ENCODE measurements at regions not wholly inside any gene's neighbourhood (a gene's known extent, or its start where the extent isn't known, plus 50 kb on each side); places are given as distances from the start of the nearest gene placed in this dataset.
"Not testable (repeated sequence)": the region's sequence is repeated elsewhere in the genome, so short reads cannot be mapped to it uniquely, and the experiment has no call there.

- no peak for DNase-seq (ENCODE audit: low spot score)
These were observed 1569.0 kb downstream of the OLFM4 start for GRCh38 chr13:54597540-54598088.

GRCh38 chr13:54599413-54599812 is 1570.8 kb downstream of the OLFM4 start:
- no peak for DNase-seq (ENCODE audit: low spot score)

- DNase-seq (ENCODE audit: low spot score), result no peak
These were observed 1578.3 kb downstream of the OLFM4 start for GRCh38 chr13:54606944-54607343.

DNA sequence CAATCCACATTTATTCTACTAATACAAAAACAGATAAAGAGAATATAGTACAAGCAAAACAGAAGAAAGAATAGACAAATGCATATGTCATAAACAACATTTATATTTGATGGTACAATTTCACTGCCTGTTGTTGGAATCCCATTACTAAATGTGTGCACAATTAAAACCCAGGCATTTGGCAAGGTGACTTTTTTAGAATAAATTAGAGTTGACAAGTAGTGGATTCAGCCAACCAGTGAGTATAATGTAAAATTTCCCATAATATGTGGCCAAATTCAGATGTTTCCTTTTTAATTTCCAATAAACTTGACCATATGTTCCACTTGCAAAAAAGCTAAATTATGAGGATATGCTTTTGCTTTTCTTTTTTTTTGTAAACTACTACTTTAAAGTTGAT is 1578.8 kb downstream of the OLFM4 start:
- no peak for DNase-seq (ENCODE audit: low spot score)

- DNase-seq (ENCODE audit: low spot score), result no peak
These were observed 1582.8 kb downstream of the OLFM4 start for GRCh38 chr13:54611390-54611789.

DNA sequence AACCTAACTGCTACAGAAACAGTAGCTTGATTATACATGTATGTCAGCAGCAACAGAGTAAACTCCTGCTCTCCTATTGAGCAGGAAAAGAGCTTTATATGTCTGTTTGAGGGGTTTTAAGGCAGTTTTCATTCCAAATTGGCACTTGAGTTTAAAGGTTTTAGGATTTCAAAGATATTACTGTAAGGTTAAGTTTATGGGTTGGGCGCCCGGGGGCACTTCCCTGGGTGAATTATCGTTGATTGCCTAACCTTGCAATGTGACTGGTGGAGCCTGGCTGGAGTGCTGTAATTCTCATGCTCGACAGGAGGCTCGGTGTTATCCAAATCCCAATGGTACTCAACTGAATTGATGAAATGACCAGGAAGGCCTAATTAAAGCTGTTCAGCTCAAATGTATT is 1586.1 kb downstream of the OLFM4 start:
- no peak for DNase-seq (ENCODE audit: low spot score)

DNA sequence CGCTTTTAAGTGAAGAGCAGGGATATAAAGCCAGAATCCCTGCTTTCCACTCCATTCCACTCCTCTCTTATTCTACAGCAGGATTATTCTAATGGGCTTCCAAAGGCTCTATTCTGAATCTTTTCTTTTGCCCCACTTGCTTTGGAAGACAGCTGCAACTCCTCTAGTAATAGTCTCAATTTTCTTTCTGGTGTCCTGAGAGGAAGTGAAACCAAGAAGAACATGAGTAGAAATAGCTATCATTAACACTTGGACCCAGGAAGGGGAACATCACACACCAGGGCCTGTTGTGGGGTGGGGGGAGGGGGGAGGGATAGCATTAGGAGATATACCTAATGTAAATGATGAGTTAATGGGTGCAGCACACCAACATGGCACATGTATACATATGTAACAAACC is 1597.9 kb downstream of the OLFM4 start:
- DNase-seq (ENCODE audit: low spot score), result not testable (repeated sequence)

DNA sequence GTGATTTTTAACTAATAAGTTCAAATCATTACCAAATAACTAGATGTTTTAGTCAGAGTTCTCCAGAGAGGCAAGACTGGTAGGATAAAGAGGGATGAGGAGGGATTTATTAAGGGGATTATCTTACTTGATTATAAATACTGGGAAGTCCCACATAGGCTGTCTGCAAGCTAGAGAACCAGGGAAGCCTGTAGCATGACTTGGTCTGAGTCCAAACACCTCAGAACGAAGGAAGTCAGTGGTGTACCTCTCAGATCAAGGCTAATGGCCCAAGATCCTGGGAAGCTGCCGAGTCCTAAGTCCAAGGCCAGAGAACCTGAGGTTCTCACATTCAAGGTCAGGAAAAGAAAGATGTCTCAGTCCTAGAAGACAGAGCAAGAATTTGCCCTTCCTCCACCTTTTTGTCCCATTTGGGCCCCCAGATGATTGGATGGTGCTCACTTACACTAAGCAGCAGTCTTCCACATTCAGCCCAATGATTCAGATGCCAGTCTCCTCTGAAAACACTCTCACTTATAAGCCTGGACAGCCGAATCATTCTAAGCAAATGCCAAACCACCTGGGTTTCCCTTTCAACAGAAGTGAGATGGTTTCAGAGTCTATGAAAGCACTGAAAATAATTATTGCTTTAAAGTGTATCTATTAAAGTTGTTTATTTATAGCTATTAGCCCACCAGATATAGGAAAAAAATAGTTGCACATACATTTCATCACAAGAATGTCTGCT is 1599.2 kb downstream of the OLFM4 start:
- DNase-seq (ENCODE audit: low spot score), result no peak

GRCh38 chr13:54628383-54628782 is 1599.8 kb downstream of the OLFM4 start:
- no peak for DNase-seq (ENCODE audit: low spot score)

GRCh38 chr13:54633456-54633855 is 1604.8 kb downstream of the OLFM4 start:
- DNase-seq (ENCODE audit: low spot score), result no peak

GRCh38 chr13:54636231-54636630 is 1607.6 kb downstream of the OLFM4 start:
- no peak for DNase-seq (ENCODE audit: low spot score)

- no peak for DNase-seq (ENCODE audit: low spot score)
These were observed 1608.8 kb downstream of the OLFM4 start for GRCh38 chr13:54637366-54637765.

DNA sequence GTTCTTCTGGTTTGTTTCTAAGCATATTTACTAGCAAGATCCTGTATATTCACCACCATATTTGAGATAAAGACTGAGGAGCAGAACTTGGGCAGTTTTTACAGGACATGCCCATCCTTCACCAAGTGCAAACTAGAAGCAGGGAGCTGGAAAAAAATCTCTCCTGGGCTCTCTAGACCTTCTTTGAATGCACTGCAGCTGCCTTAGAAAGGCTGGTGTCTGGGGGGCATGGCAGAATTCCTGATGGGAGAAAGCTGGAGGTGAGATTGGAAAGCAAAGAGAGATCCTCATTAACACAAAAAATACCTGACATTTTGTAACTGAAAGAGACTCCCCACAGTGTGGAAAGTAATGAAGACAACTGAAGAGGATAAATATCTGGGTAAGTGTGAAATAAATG is 1612.1 kb downstream of the OLFM4 start:
- no peak for DNase-seq (ENCODE audit: low spot score)

GRCh38 chr13:54643863-54644262 is 1615.2 kb downstream of the OLFM4 start:
- DNase-seq (ENCODE audit: low spot score), result no peak

GRCh38 chr13:54647275-54647674 is 1618.7 kb downstream of the OLFM4 start:
- no peak for DNase-seq (ENCODE audit: low spot score)

DNA sequence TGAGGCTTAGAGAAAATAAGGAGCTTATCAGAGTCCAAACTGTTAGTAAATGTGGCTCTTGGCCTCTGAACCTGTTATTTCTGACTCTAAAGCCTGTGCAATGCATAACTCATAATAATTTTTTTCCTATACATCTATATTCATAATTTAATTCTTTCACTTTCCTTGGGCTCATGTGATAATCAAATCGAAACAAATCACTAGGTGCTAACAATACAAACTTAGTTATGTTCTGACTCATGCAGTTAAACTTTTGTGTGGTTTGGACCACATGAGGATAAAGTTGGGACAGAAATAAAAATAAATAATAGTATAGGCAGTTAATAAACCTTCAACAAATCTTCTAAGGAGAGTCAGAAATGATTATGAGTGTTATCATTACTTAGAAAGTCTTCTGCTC is 1629.0 kb downstream of the OLFM4 start:
- DNase-seq (ENCODE audit: low spot score), result no peak

DNA sequence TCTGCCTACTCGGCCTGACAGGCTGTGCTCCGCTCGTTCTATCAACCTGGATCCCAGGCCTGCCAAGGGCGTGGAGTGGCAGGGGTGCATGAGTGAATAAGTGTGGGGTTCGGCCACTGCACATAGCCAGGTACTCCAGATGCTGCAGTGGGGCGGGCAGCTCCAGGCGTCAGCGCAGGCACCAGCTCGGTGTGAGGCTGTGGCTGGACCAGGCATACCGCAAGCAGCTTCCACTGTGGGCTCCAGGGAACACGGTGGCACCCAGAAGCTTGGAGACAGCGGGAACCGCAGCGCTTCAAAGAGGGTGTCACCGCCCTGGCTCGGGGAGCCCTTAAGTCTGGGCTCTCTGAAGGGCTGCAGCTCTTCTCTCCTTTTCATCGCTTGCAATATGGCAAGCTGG is 1630.2 kb downstream of the OLFM4 start:
- DNase-seq (ENCODE audit: low spot score), result no peak

DNA sequence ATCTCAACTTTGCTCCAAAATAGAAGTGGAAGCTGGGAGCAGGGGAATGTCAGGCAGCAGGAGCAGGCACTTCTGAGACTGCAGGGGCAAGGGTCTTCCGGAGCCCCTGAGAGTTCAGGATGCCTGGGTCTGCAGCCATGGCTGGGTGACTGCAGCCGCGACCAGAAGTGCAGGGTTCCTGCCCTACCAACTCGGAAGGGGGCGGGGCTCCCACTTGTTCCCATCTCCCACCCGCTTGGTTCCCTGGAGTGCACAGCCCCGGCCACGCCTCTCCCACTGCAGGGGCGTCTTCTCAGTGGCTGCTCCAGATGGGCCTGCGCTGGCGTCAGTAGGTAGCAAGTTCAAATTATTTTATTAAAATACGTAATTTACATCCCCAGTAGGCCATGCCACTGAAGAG is 1631.7 kb downstream of the OLFM4 start:
- no peak for DNase-seq (ENCODE audit: low spot score)

DNA sequence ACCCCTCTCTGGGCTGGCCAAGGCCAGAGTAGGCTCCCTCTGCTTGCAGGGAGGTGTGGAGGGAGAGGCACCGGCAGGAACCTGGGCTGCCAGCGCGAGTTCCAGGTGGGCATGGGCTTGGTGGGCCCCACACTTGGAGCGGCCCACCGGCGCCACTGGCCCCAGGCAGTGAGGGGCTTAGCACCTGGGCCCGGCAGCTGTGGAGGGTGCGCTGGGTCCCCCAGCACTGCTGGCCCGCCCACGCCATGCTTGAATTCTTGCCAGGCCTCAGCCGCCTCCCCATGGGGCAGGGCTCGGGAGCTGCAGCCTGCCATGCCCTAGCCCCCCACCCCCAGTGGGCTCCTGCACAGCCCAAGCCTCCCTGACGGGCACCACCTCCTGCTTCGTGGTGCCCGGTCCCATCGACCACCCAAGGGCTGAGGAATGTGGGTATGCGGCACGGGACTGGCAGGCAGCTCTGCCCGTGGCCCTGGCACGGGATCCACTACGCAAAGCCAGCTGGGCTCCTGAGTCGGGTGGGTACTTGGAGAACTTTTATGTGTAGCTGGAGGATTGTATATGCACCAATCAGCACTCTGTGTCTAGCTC is 1648.0 kb downstream of the OLFM4 start:
- no peak for DNase-seq (ENCODE audit: low spot score)

GRCh38 chr13:54682184-54682583 is 1653.6 kb downstream of the OLFM4 start:
- DNase-seq (ENCODE audit: low spot score), result no peak

DNA sequence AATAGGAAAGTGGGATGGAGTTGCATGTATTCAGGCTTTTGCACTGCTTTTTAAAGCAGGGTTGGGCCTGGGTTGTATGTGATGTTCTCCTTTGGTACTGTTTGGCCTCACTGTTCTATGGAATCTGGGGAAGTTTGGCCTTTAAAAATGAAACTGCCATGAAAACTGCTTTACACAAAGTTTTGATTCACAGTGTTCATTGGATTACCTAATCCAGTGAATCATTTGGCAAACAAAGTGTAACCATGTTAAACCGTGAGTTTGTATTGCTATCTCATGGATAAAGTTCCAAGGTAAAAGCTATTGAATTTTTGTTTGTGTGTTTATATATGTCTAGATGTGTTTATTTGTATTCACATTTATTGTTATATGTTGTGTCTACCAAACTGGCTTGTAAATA is 1658.6 kb downstream of the OLFM4 start:
- DNase-seq (ENCODE audit: low spot score), result no peak

DNA sequence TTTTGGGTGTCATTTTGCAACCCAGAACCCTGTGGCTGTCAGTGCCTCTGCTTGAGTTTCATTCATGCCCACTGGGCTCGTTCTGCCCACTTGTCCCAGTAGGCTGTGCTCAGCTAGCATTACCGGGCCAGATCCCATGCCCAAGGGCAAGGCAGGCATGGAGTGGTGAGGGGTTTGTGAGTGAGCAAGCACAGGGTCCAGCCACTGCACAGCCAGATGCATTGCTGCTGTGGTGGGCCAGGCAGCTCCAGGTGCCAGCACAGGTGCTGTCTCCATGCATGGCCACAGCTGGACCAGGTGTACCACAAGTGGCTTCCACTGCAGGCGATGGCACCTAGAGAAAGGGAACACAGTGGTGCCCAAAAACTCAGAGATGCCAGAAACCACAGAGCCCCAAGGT is 1671.2 kb downstream of the OLFM4 start:
- DNase-seq (ENCODE audit: low spot score), result no peak

DNA sequence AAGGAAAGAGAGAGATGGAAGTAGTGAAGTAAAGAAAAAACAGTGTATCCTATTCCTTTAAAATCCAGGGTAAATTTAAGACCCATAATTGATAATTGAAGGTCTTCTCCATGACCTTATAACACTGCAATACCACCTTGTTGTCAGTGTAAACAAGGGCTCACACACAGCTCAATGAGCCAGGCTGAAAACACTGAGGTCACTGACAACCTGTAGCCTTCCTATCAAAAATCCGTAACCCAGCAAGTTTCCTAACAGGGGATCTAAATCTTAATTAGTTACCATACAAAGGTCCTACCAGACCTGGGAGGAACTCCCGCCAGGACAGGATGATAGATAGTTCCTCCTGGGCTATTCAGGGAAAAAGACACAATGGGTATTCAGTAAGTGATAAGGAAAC is 1677.1 kb downstream of the OLFM4 start:
- DNase-seq (ENCODE audit: low spot score), result no peak

DNA sequence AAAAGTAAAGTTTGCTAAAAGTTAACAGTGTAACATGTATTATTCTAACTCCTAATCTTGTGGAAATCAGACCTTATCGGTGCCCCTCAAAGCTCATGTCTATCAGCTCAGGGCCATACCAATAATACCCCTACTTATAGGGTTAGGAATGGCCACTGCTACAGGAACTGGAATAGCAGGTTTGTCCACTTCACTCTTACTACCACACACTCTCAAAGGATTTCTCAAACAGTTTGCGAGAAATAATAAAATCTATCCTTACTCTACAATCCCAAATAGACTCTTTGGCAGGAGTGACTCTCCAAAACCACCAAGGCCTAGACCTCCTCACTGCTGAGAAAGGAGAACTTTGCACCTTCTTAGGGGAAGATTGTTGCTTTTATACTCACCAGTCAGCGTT is 1677.7 kb downstream of the OLFM4 start:
- DNase-seq (ENCODE audit: low spot score), result no peak
